Kidney (tissue), 13 donors: ENCODE measurements at regions not wholly inside any gene's neighbourhood (a gene's known extent, or its start where the extent isn't known, plus 50 kb on each side); places are given as distances from the start of the nearest gene placed in this dataset.

Experiments
- DNase-seq, 5 donors: peaks; one replicate each; pipeline ENCODE4 v3.0.0-alpha.2; 2013 to 2020
- FAIRE-seq: peaks from 2 replicates; lab custom pipeline; 2012; peaks lifted over from hg19 to GRCh38; lab: Jason Lieb, UNC
- H3K27ac ChIP-seq, 2 donors: one replicate each; pipeline ENCODE4 v1.7.0; 2013; ENCODE audit warnings: low read depth in 2 of 2, low read length in 2 of 2, inconsistent platforms in 1 of 2
- H3K27me3 ChIP-seq: one replicate; pipeline ENCODE4 v1.7.1; 2013; ENCODE audit warnings: low read length, inconsistent platforms; ENCODE audit not compliant: control insufficient read depth, insufficient read depth
- H3K36me3 ChIP-seq, 3 donors: one replicate each; pipeline versions ENCODE4 v1.7.0 to v1.7.1; 2013; ENCODE audit warnings: low read length in 3 of 3, control low read depth in 1 of 3, inconsistent platforms in 1 of 3; ENCODE audit not compliant: insufficient read depth in 3 of 3, control insufficient read depth in 2 of 3
- H3K4me1 ChIP-seq, 3 donors: one replicate each; pipeline versions ENCODE4 v1.7.0 to v1.7.1; 2013; ENCODE audit warnings: low read length in 3 of 3, inconsistent platforms in 1 of 3, low read depth in 1 of 3; ENCODE audit not compliant: control insufficient read depth in 2 of 3, insufficient read depth in 2 of 3
- H3K4me3 ChIP-seq, 3 donors: one replicate each; pipeline versions ENCODE4 v1.7.0 to v1.8.1; 2013; ENCODE audit warnings: low read length in 3 of 3, control low read depth in 1 of 3, inconsistent platforms in 1 of 3
- H3K9ac ChIP-seq, 3 donors: one replicate each; pipeline versions ENCODE4 v1.7.0 to v1.7.1; 2013; ENCODE audit warnings: low read length in 3 of 3, control low read depth in 1 of 3, inconsistent platforms in 1 of 3
- H3K9me3 ChIP-seq, 3 donors: one replicate each; pipeline versions ENCODE4 v1.7.0 to v1.7.1; 2013; ENCODE audit warnings: low read length in 3 of 3, control low read depth in 1 of 3, inconsistent platforms in 1 of 3; ENCODE audit not compliant: control insufficient read depth in 2 of 3, insufficient read depth in 1 of 3
- CTCF ChIP-seq: IDR thresholded peaks from 3 replicates; pipeline ENCODE4 v1.5.1; 2012; ENCODE audit warnings: mild to moderate bottlenecking, moderate library complexity, borderline replicate concordance; ENCODE audit not compliant: insufficient read depth; ENCODE audit errors: extremely low read depth
- intact Hi-C: fragments of 100-400 bp; cut with DNase I; formaldehyde crosslinking; loops from one replicate; pipeline ENCODE4 v1.11.1; 2022
- donor health status: control.
- donor health status: control.
- donor health status: control.
- donor health status: control.
- donor health status: control.
- donor health status: DM: yes; HTN: yes; CAD: no.
- donor health status: Normal renal cell carcinoma (clear cell type).

- Histone ChIP-seq H3K4me3 (no peak overlapping the region), H3K36me3 (no peaks in the 10 kb centered on the region), H3K4me1 (no peaks in the 10 kb centered on the region), H3K27me3 (no peaks in the 10 kb centered on the region), H3K27ac (no peak overlapping the region), H3K9me3 (no peaks in the 10 kb centered on the region), H3K9ac (no peak overlapping the region)
- intact Hi-C loops = no loop called here
- TF ChIP-seq CTCF = no peak
- FAIRE-seq (no peak), DNase-seq (no peak)
Measured at GRCh38 chr15:35596285-35596684, 50.3 kb upstream of the DPH6 start.

- Histone ChIP-seq H3K4me1 (no peaks in the 10 kb centered on the region), H3K27ac (no peak overlapping the region), H3K4me3 (no peak overlapping the region), H3K9me3 (no peaks in the 10 kb centered on the region), H3K27me3 (no peaks in the 10 kb centered on the region), H3K9ac (no peak overlapping the region), H3K36me3 (no peaks in the 10 kb centered on the region)
- DNase-seq (no peak), FAIRE-seq (no peak)
- intact Hi-C loops = no loop called here
- TF ChIP-seq CTCF = no peak
Measured at GRCh38 chr15:35602836-35603235, 56.9 kb upstream of the DPH6 start.

GRCh38 chr15:35603301-35603700, 57.3 kb upstream of the DPH6 start:
- no peak overlapping the region for H3K9ac ChIP-seq
- FAIRE-seq (no peak), DNase-seq (no peak)
- H3K4me3 ChIP-seq = no peak overlapping the region
- H3K4me1 ChIP-seq = no peaks in the 10 kb centered on the region
- no peak overlapping the region for H3K27ac ChIP-seq
- no peaks in the 10 kb centered on the region for H3K36me3 ChIP-seq
- no peaks in the 10 kb centered on the region for H3K27me3 ChIP-seq
- no peak for TF ChIP-seq CTCF
- intact Hi-C loops = no loop called here
- no peaks in the 10 kb centered on the region for H3K9me3 ChIP-seq

- H3K4me3 ChIP-seq = no peak overlapping the region
- no peaks in the 10 kb centered on the region for H3K27me3 ChIP-seq
- DNase-seq (no peak), FAIRE-seq (no peak)
- no peak overlapping the region for H3K9ac ChIP-seq
- no peak overlapping the region for H3K27ac ChIP-seq
- no peaks in the 10 kb centered on the region for H3K9me3 ChIP-seq
- no peaks in the 10 kb centered on the region for H3K36me3 ChIP-seq
- TF ChIP-seq CTCF = no peak
- H3K4me1 ChIP-seq = no peaks in the 10 kb centered on the region
- intact Hi-C loops = no loop called here
Measured at GRCh38 chr15:35603856-35604255, 57.9 kb upstream of the DPH6 start.
